ENCODE measurements at regions not wholly inside any gene's neighbourhood (a gene's known extent, or its start where the extent isn't known, plus 50 kb on each side); places are given as distances from the start of the nearest gene placed in this dataset.

- TF ChIP-seq EZH2 (IDR thresholded peaks at IDR 0.05; ENCODE audit: low read depth, unreplicated experiment) (no peak), REST (IDR thresholded peaks at IDR 0.05; ENCODE audit: unreplicated experiment) (no peak), CTCF (conservative IDR thresholded peaks at IDR 0.05; ENCODE audit: low read depth in 2 of 2) (no peak), ZNF331 (CRISPR knock-in tag; IDR thresholded peaks at IDR 0.05; ENCODE audit: low read depth) (no peak), POLR2AphosphoS5 (IDR thresholded peaks at IDR 0.05; ENCODE audit: low read depth) (no peak), JUNB (IDR thresholded peaks at IDR 0.05; ENCODE audit: unreplicated experiment) (no peak)
These were observed 279.1 kb upstream of the PLSCR5 start for GRCh38 chr3:146884296-146884695.
